BJ (cell line): ENCODE measurements at regions not wholly inside any gene's neighbourhood (a gene's known extent, or its start where the extent isn't known, plus 50 kb on each side); places are given as distances from the start of the nearest gene placed in this dataset.

Source experiments
- CTCF ChIA-PET: fragments of 350-600 bp; formaldehyde crosslinking; extraction: SDS; loops from one replicate; lab custom pipeline; 2021; ENCODE audit warnings: antibody characterized with exemption, inconsistent platforms; lab: Yijun Ruan, JAX
- POLR2A ChIA-PET: fragments of 300-600 bp; sonication (Branson Sonifier 250); formaldehyde crosslinking; extraction: SDS; loops from one replicate; lab custom pipeline; 2021; ENCODE audit warnings: antibody characterized with exemption; lab: Charles Lee
- DNase-seq: peaks from one replicate; pipeline ENCODE4 v3.0.0-alpha.2; 2011; ENCODE audit warnings: low read depth
- H3K27me3 ChIP-seq: 2 replicates; pipeline ENCODE4 v1.6.0; 2011; ENCODE audit warnings: low read length; ENCODE audit not compliant: control insufficient read depth, insufficient read depth
- H3K36me3 ChIP-seq: 2 replicates; pipeline ENCODE4 v1.5.1; 2011; ENCODE audit warnings: low read length; ENCODE audit not compliant: control insufficient read depth, insufficient read depth
- H3K4me3 ChIP-seq: 2 replicates; pipeline ENCODE4 v1.5.1; 2011; ENCODE audit warnings: low read depth, mild to moderate bottlenecking, control low read depth, low read length
- TF ChIP-seq, protein P1 (sequence below): IDR thresholded peaks from 2 replicates; pipeline ENCODE4 v1.5.1; 2011; ENCODE audit warnings: low read depth, mild to moderate bottlenecking, control low read depth, inconsistent platforms, low read length, moderate library complexity; ENCODE audit not compliant: insufficient read depth

DNA sequence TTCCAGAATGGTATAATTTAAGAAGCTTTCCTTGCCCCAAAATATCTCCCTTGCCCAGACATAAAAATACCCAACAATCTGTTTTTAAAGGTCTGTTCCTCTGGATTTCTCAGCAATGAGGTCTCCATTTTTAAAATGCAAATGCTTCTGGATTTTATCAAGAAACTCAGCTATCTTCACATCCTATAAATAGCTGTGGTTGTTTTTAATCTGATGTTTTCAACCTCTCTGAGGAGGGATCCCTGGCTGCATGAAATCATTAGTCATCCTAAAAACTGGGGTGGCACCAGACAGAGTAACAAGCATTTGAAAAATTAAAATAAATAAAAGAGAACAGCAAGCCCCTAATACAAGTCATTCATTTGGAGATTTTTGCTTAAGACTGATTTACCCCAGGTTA lies 168.5 kb upstream of the ID4 start:
- POLR2A ChIA-PET = no interaction called here
- H3K4me3 ChIP-seq = no peak overlapping the region

DNA sequence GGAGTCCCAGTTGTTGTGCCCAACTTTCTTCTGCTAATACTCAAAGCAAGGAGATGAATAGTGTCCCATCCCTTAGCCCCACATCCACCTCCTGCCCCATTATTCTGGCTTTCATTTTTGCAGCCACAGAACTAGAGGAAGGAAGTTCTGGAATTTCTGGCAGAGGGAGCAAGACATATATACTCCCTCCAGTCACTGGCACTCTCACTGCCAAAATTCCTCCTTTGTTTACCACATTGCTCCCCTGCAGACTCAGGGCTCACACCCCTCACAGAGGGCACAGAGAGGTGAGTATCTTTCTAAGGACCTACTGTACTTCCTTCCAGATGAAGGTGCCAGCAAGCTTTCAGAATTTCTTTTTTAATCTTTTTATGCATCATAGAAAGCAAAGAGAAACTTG lies 168.0 kb upstream of the ID4 start:
- Histone ChIP-seq H3K4me3 (no peak overlapping the region), H3K36me3 (no peaks in the 10 kb centered on the region), H3K27me3 (no peaks in the 10 kb centered on the region)
- ChIA-PET POLR2A (no interaction called here), CTCF (interaction anchor here (0.9 kb wide), 1 partner anchor 72 kb away, joined by 3 read pairs; no protein-coding TSS in a partner anchor)
- TF ChIP-seq, protein P1, sequence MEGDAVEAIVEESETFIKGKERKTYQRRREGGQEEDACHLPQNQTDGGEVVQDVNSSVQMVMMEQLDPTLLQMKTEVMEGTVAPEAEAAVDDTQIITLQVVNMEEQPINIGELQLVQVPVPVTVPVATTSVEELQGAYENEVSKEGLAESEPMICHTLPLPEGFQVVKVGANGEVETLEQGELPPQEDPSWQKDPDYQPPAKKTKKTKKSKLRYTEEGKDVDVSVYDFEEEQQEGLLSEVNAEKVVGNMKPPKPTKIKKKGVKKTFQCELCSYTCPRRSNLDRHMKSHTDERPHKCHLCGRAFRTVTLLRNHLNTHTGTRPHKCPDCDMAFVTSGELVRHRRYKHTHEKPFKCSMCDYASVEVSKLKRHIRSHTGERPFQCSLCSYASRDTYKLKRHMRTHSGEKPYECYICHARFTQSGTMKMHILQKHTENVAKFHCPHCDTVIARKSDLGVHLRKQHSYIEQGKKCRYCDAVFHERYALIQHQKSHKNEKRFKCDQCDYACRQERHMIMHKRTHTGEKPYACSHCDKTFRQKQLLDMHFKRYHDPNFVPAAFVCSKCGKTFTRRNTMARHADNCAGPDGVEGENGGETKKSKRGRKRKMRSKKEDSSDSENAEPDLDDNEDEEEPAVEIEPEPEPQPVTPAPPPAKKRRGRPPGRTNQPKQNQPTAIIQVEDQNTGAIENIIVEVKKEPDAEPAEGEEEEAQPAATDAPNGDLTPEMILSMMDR = no peak
- no peak for DNase-seq

More for the DNA sequence above, 168.5 kb upstream of the ID4 start:
- Histone ChIP-seq H3K36me3 (no peaks in the 10 kb centered on the region), H3K27me3 (no peaks in the 10 kb centered on the region)
- DNase-seq = peak; percentile 31
- CTCF ChIA-PET = interaction anchor here (0.9 kb wide), 1 partner anchor 71 kb away, joined by 3 read pairs; no protein-coding TSS in a partner anchor
- TF ChIP-seq, protein P1 = no peak

DNA sequence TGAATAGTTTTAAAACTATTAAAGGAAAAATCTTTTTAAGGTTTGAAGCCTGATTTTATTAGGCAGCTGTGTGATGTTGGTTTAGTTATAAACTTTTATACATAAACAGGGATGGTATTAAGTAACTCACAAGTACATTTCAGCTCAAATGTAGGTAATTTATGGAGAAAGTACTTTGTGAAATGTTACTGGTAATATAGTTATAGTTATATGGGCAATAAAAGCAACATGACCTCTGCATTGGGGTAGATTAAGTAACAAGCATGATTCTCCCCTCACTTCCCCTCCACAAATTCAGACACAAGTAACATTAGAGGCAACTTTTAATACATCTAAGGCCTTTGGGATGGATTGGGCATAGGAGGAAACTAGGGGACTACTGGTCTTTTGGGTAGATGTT lies 154.3 kb upstream of the ID4 start:
- ChIA-PET POLR2A (no interaction called here), CTCF (no interaction called here)
- TF ChIP-seq, protein P1 = no peak
- Histone ChIP-seq H3K4me3 (no peak overlapping the region), H3K27me3 (no peaks in the 10 kb centered on the region), H3K36me3 (no peaks in the 10 kb centered on the region)
- no peak for DNase-seq

DNA sequence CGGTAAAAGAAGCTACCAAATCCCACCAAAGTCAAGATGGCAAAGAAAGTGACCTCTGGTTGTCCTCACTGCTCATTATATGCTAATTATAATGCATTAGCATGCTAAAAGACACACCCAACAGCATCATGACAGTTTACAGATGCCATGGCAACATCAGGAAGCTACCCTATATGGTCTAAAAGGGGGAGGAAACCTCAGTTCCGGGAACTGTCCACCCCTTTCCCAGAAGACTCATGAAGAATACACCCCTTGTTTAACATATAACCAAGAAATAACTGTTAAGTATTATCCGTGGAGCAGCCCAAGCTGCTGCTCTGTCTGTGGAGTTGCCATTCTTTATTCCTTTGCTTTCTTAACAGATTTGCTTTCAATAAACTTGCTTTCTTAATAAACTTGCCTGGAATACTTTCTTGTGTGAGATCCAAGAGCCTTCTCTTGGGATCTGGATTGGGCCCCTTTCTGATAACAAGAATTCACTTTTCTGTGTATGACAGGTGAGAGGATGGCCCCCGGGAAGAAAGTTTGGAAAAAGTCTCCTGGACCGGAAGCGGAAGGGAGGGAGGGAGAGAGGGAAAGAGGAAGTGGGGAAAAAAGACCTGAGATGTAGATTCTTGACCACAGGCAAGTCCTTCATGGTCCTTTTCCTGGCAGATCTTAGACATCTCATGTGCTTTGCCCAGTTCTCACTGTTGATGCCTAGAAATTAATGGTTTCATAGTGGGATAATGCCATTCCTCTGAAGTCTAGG lies 146.7 kb upstream of the ID4 start:
- TF ChIP-seq, protein P1 = no peak
- Histone ChIP-seq H3K4me3 (no peak overlapping the region), H3K36me3 (no peaks in the 10 kb centered on the region), H3K27me3 (peaks cover 6% of the 10 kb centered on the region)
- ChIA-PET CTCF (no interaction called here), POLR2A (no interaction called here)
- DNase-seq = no peak

DNA sequence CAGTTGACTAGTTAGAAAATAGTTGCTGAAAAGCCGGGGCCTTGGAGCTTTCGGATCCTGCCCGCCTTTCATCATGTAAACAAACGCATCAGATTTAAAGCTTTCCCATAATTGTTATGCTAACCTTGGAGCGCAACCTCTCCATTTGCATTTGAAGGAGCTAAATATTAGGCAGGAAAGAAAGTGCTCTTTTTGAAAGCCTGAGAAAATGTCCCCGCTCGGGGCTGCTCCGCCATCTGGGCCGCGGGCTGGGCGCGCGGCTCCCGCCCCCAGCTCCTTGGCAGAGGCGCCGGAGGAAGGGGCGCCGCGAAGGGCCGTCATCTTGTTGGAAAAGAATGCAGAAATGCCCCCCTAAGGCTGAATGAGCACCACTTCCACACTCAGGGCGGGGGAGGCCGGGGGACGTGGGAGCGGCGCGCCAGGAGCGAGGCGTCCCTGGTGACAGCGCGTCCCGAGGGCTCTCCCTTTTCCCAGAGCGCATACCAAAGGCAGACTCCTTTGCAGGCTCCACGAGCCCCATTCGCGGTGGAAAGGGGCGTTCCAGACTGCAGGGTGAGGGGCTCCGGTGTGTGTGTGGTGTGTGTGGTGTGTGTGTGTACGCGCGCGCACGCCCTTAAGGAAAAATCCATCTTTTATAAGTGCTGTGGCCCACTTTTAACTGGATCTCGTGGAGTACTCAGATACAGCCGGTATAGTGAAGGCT lies 145.6 kb upstream of the ID4 start:
- Histone ChIP-seq H3K36me3 (no peaks in the 10 kb centered on the region), H3K4me3 (peak overlapping the region; percentile 36), H3K27me3 (peaks cover 6% of the 10 kb centered on the region)
- TF ChIP-seq, protein P1 = no peak
- ChIA-PET POLR2A (no interaction called here), CTCF (interaction anchor here (0.8 kb wide), 1 partner anchor 27 kb away, joined by 3 read pairs; no protein-coding TSS in a partner anchor)
- no peak for DNase-seq
